PC-3 (cell line): ENCODE measurements at regions not wholly inside any gene's neighbourhood (a gene's known extent, or its start where the extent isn't known, plus 50 kb on each side); places are given as distances from the start of the nearest gene placed in this dataset.
"Not testable (repeated sequence)": the region's sequence is repeated elsewhere in the genome, so short reads cannot be mapped to it uniquely, and the experiment has no call there.

ENCODE experiments used
- ATAC-seq: fragments of 200-7000 bp; cut with Tn5 transposase; 2 replicates; pipeline ENCODE4 v1.9.1; 2020; ENCODE audit warnings: mild to moderate bottlenecking, moderate library complexity
- BruUV-seq: library from RNA; stranded (reverse); fragments of 400-500 nt; replicated peaks from 2 replicates; lab custom pipeline; 2021; lab: Mats Ljungman, UMichigan
- CTCF ChIA-PET: fragments of 300-600 bp; sonication (Branson Sonifier 250); formaldehyde crosslinking; loops from one replicate; lab custom pipeline; 2022; ENCODE audit warnings: antibody characterized with exemption; lab: Charles Lee
- POLR2A ChIA-PET: fragments of 300-600 bp; sonication (Branson Sonifier 250); formaldehyde crosslinking; loops from one replicate; lab custom pipeline; 2022; ENCODE audit warnings: antibody characterized with exemption; ENCODE audit not compliant: unreplicated experiment; lab: Charles Lee
- DNase-seq: peaks from one replicate; pipeline ENCODE4 v3.0.0-alpha.2; 2015
- H2AFZ ChIP-seq: fragments of 300-600 bp; sonication (generic); 2 replicates; pipeline ENCODE4 v1.6.0; 2016; ENCODE audit warnings: antibody characterized with exemption, low read length
- H3F3A ChIP-seq: fragments of 300-600 bp; sonication (generic); one replicate; pipeline ENCODE4 v1.6.0; 2017; ENCODE audit warnings: antibody characterized with exemption, low read length, control low read depth, mild to moderate bottlenecking; ENCODE audit not compliant: unreplicated experiment
- H3K27ac ChIP-seq: fragments of 300-600 bp; sonication (generic); 2 replicates; pipeline ENCODE4 v1.5.1; 2016; ENCODE audit warnings: mild to moderate bottlenecking, low read length
- H3K27me3 ChIP-seq: fragments of 300-600 bp; sonication (generic); 2 replicates; pipeline ENCODE4 v1.6.1; 2016; ENCODE audit warnings: low read length, mixed read lengths
- H3K36me3 ChIP-seq: fragments of 300-600 bp; sonication (generic); 2 replicates; pipeline ENCODE4 v1.6.1; 2016; ENCODE audit warnings: low read depth, mixed run types, low read length, mixed read lengths
- H3K4me1 ChIP-seq: fragments of 300-600 bp; sonication (generic); 2 replicates; pipeline ENCODE4 v1.5.1; 2016; ENCODE audit warnings: low read length; ENCODE audit not compliant: insufficient read depth
- H3K4me2 ChIP-seq: fragments of 300-600 bp; sonication (generic); 2 replicates; pipeline ENCODE4 v1.6.0; 2016; ENCODE audit warnings: low read length
- H3K4me3 ChIP-seq: fragments of 300-600 bp; sonication (generic); 2 replicates; pipeline ENCODE4 v1.5.1; 2016; ENCODE audit warnings: mild to moderate bottlenecking, low read length, mixed read lengths
- H3K79me2 ChIP-seq: fragments of 300-600 bp; sonication (generic); 2 replicates; pipeline ENCODE4 v1.6.1; 2017; ENCODE audit warnings: low read length, mixed read lengths
- H3K9ac ChIP-seq: fragments of 300-600 bp; sonication (generic); 2 replicates; pipeline ENCODE4 v1.6.0; 2016; ENCODE audit warnings: mild to moderate bottlenecking, low read length
- H3K9me2 ChIP-seq: fragments of 300-600 bp; sonication (generic); replicated peaks from 2 replicates; pipeline ENCODE4 v1.6.1; 2016; ENCODE audit warnings: mixed run types, low read length, mixed read lengths
- H3K9me3 ChIP-seq: fragments of 300-600 bp; sonication (generic); 2 replicates; pipeline ENCODE4 v1.6.1; 2016; ENCODE audit warnings: low read length, mixed read lengths
- H4K20me1 ChIP-seq: fragments of 300-600 bp; sonication (generic); 2 replicates; pipeline ENCODE4 v1.6.1; 2016; ENCODE audit warnings: low read length, mixed read lengths
- EZH2 ChIP-seq: fragments of 300-600 bp; sonication (generic); IDR thresholded peaks from one replicate; pipeline ENCODE4 v1.6.1; 2017; ENCODE audit warnings: antibody characterized with exemption, mild to moderate bottlenecking, low read length; ENCODE audit not compliant: unreplicated experiment
- EZH2phosphoT487 ChIP-seq: fragments of 300-600 bp; sonication (generic); IDR thresholded peaks from 2 replicates; pipeline ENCODE4 v1.6.1; 2018; ENCODE audit warnings: mild to moderate bottlenecking, antibody characterized with exemption, low read length, borderline replicate concordance
- intact Hi-C: fragments of 100-400 bp; cut with micrococcal nuclease; formaldehyde crosslinking; loops from 2 replicates; pipeline ENCODE4 v1.9.0; 2023
- TF ChIP-seq, protein P1 (sequence below): fragments of 300-600 bp; sonication (generic); conservative IDR thresholded peaks from 2 replicates; pipeline ENCODE4 v1.5.1; 2017; ENCODE audit warnings: antibody characterized with exemption, low read depth, mild to moderate bottlenecking, low read length

GRCh38 chr12:59344224-59344623 lies 251.6 kb upstream of the SLC16A7 start:
- Histone ChIP-seq H3K79me2 (no peaks in the 10 kb centered on the region), H3K9ac (no peak overlapping the region), H3K4me3 (no peak overlapping the region), H3K27me3 (no peaks in the 10 kb centered on the region), H3F3A (no peaks in the 10 kb centered on the region), H4K20me1 (no peaks in the 10 kb centered on the region), H3K27ac (no peak overlapping the region), H3K9me3 (no peaks in the 10 kb centered on the region), H2AFZ (no peak overlapping the region), H3K36me3 (no peaks in the 10 kb centered on the region), H3K4me1 (no peaks in the 10 kb centered on the region), H3K9me2 (no peaks in the 10 kb centered on the region), H3K4me2 (no peak overlapping the region)
- ATAC-seq = no peak
- no TSS peak for BruUV-seq
- TF ChIP-seq EZH2 (no peak), EZH2phosphoT487 (no peak)
- TF ChIP-seq, protein P1, sequence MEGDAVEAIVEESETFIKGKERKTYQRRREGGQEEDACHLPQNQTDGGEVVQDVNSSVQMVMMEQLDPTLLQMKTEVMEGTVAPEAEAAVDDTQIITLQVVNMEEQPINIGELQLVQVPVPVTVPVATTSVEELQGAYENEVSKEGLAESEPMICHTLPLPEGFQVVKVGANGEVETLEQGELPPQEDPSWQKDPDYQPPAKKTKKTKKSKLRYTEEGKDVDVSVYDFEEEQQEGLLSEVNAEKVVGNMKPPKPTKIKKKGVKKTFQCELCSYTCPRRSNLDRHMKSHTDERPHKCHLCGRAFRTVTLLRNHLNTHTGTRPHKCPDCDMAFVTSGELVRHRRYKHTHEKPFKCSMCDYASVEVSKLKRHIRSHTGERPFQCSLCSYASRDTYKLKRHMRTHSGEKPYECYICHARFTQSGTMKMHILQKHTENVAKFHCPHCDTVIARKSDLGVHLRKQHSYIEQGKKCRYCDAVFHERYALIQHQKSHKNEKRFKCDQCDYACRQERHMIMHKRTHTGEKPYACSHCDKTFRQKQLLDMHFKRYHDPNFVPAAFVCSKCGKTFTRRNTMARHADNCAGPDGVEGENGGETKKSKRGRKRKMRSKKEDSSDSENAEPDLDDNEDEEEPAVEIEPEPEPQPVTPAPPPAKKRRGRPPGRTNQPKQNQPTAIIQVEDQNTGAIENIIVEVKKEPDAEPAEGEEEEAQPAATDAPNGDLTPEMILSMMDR = no peak
- intact Hi-C loops = no loop called here
- POLR2A ChIA-PET = no interaction called here
- DNase-seq = no peak
- CTCF ChIA-PET = no interaction called here

GRCh38 chr12:59329462-59329861 lies 266.4 kb upstream of the SLC16A7 start:
- H3K27me3 ChIP-seq = peaks cover 6% of the 10 kb centered on the region
- no TSS peak for BruUV-seq
- H3K27ac ChIP-seq = no peak overlapping the region
- no peaks in the 10 kb centered on the region for H4K20me1 ChIP-seq
- no peaks in the 10 kb centered on the region for H3K4me1 ChIP-seq
- ATAC-seq = no peak
- H3F3A ChIP-seq = no peaks in the 10 kb centered on the region
- no peak for DNase-seq
- ChIA-PET CTCF (no interaction called here), POLR2A (no interaction called here)
- H3K36me3 ChIP-seq = no peaks in the 10 kb centered on the region
- TF ChIP-seq EZH2 = no peak
- TF ChIP-seq, protein P1 = no peak
- H3K9ac ChIP-seq = no peak overlapping the region
- H3K79me2 ChIP-seq = no peaks in the 10 kb centered on the region
- no peaks in the 10 kb centered on the region for H3K9me3 ChIP-seq
- no peaks in the 10 kb centered on the region for H3K9me2 ChIP-seq
- H2AFZ ChIP-seq = no peak overlapping the region
- intact Hi-C loops = no loop called here
- no peak overlapping the region for H3K4me2 ChIP-seq
- H3K4me3 ChIP-seq = no peak overlapping the region

DNA sequence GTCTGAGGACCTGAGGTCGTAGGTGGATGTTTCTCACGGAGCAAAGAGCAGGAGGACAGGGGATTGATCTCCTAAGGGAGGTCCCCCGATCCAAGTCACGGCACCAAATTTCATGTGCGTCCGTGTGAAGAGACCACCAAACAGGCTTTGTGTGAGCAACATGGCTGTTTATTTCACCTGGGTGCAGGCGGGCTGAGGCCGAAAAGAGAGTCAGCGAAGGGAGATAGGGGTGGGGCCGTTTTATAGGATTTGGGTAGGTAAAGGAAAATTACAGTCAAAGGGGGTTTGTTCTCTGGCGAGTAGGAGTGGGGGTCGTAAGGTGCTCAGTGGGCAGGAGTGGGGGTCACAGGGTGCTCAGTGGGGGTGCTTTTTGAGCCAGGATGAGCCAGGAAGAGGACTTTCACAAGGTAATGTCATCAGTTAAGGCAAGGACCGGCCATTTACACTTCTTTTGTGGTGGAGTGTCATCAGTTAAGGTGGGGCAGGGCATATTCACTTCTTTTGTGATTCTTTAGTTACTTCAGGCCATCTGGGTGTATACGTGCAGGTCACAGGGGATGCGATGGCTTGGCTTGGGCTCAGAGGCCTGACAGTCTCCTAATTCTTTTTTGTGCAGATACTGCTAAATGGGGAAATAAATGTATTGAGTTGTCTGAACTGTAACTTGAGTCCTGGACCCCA lies 267.3 kb upstream of the SLC16A7 start:
- H3F3A ChIP-seq, H3K27ac ChIP-seq, DNase-seq, H3K4me3 ChIP-seq, H3K4me1 ChIP-seq, CTCF ChIA-PET, ATAC-seq, H3K27me3 ChIP-seq, H2AFZ ChIP-seq, intact Hi-C loops, H3K79me2 ChIP-seq, POLR2A ChIA-PET, H3K36me3 ChIP-seq, H3K9me3 ChIP-seq, H3K9ac ChIP-seq, H4K20me1 ChIP-seq, H3K9me2 ChIP-seq, H3K4me2 ChIP-seq, BruUV-seq: not testable (repeated sequence)

DNA sequence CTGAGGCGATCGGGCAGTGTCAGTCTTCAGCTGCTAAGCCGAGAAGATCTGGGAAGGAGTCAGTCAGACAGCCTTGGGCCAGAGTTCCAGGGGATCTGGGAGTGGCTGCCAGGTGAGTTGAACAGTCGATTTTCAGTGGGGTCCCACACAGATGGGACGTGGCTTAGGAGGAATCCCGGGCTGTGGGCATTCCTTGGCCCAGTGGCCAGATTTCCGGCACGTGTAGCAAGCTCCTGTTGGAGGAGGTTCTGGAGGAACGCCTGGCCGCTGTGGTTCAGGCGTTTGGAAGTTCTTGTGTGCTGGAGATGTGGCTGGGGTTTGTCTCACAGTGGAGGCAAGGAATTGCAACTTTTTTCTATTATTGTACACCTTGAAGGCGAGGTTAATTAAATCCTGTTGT lies 269.4 kb upstream of the SLC16A7 start:
- H3K36me3 ChIP-seq, intact Hi-C loops, BruUV-seq, ATAC-seq, H3K79me2 ChIP-seq, CTCF ChIA-PET, H4K20me1 ChIP-seq, H3K9ac ChIP-seq, H3K4me2 ChIP-seq, H3K27ac ChIP-seq, H3K27me3 ChIP-seq, H3K9me3 ChIP-seq, H3K9me2 ChIP-seq, DNase-seq, H3K4me3 ChIP-seq, H3K4me1 ChIP-seq, POLR2A ChIA-PET, H2AFZ ChIP-seq, H3F3A ChIP-seq: not testable (repeated sequence)
